MG63 (cell line): ENCODE measurements at regions not wholly inside any gene's neighbourhood (a gene's known extent, or its start where the extent isn't known, plus 50 kb on each side); places are given as distances from the start of the nearest gene placed in this dataset.
"Not testable (repeated sequence)": the region's sequence is repeated elsewhere in the genome, so short reads cannot be mapped to it uniquely, and the experiment has no call there.

Source experiments
- DNase-seq: peaks from one replicate; pipeline ENCODE4 v3.0.0-alpha.2; 2020
- H3K27me3 ChIP-seq: fragments of 250-450 bp; sonication (Bioruptor Pico); 2 replicates; pipeline ENCODE4 v1.5.1; 2020; ENCODE audit warnings: mild to moderate bottlenecking, moderate library complexity
- H3K36me3 ChIP-seq: fragments of 250-450 bp; sonication (Bioruptor Pico); 2 replicates; pipeline ENCODE4 v1.5.1; 2020; ENCODE audit warnings: mild to moderate bottlenecking, moderate library complexity
- H3K4me3 ChIP-seq: fragments of 250-450 bp; sonication (Bioruptor Pico); 2 replicates; pipeline ENCODE4 v1.5.1; 2020; ENCODE audit warnings: mild to moderate bottlenecking, moderate library complexity
- H3K9me3 ChIP-seq: fragments of 250-450 bp; sonication (Bioruptor Pico); 2 replicates; pipeline ENCODE4 v1.5.1; 2020; ENCODE audit warnings: mild to moderate bottlenecking, moderate library complexity

- Histone ChIP-seq H3K4me3 (no peak overlapping the region), H3K27me3 (no peaks in the 10 kb centered on the region), H3K36me3 (no peaks in the 10 kb centered on the region), H3K9me3 (no peaks in the 10 kb centered on the region)
- DNase-seq = no peak
Measured at GRCh38 chr7:115338016-115338415, 416.1 kb downstream of the MDFIC start.

DNA sequence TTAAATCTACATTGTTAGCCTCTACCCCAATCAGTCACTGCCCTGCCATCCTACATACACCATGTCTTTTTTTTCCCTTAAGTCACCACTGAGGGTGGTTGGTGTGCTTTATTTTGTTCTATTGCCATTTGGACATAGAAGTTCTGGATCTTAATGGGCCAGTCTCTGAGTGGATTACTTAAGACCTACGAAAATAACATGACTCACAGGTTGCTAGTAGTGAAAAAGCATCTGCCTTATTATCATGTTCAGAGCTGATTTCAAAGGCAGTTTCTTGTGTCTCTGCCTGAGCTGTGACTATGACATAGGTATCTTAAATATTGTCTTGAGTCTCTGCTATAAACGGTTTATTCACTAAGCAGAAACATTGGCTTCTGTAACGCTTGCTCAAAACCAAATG, 410.8 kb downstream of the MDFIC start:
- DNase-seq = no peak
- Histone ChIP-seq H3K36me3 (no peaks in the 10 kb centered on the region), H3K27me3 (no peaks in the 10 kb centered on the region), H3K4me3 (no peak overlapping the region), H3K9me3 (no peaks in the 10 kb centered on the region)

GRCh38 chr7:115329006-115329405, 407.1 kb downstream of the MDFIC start:
- Histone ChIP-seq H3K36me3 (no peaks in the 10 kb centered on the region), H3K27me3 (no peaks in the 10 kb centered on the region), H3K9me3 (no peaks in the 10 kb centered on the region), H3K4me3 (no peak overlapping the region)
- no peak for DNase-seq

GRCh38 chr7:115328018-115328417, 406.1 kb downstream of the MDFIC start:
- no peak overlapping the region for H3K4me3 ChIP-seq
- H3K27me3 ChIP-seq = no peaks in the 10 kb centered on the region
- no peaks in the 10 kb centered on the region for H3K9me3 ChIP-seq
- DNase-seq = no peak
- H3K36me3 ChIP-seq = no peaks in the 10 kb centered on the region

- H3K4me3 ChIP-seq = no peak overlapping the region
- H3K36me3 ChIP-seq = no peaks in the 10 kb centered on the region
- H3K27me3 ChIP-seq = no peaks in the 10 kb centered on the region
- no peaks in the 10 kb centered on the region for H3K9me3 ChIP-seq
- no peak for DNase-seq
Measured at GRCh38 chr7:115327326-115327725, 405.4 kb downstream of the MDFIC start.

DNA sequence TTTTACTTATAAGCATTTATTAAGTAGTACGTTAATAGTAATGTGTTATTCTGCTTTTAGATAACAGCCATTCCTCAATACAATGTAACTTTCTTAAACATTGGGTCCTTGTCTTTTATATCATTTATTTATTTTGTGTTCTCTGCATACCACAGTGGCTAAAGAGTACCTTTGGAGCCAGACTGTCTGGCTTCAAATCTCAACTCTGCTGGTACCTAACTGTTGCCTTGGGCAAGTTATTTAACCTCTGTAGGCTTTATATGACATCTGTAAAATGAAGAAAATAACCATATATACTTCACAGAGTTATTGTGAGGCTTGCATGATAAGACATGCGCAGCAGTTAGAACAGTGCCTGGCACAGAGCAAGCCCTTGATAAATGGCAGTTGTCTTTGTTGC, 397.6 kb downstream of the MDFIC start:
- H3K36me3 ChIP-seq = no peaks in the 10 kb centered on the region
- no peaks in the 10 kb centered on the region for H3K27me3 ChIP-seq
- no peak for DNase-seq
- no peaks in the 10 kb centered on the region for H3K9me3 ChIP-seq
- H3K4me3 ChIP-seq = no peak overlapping the region

DNA sequence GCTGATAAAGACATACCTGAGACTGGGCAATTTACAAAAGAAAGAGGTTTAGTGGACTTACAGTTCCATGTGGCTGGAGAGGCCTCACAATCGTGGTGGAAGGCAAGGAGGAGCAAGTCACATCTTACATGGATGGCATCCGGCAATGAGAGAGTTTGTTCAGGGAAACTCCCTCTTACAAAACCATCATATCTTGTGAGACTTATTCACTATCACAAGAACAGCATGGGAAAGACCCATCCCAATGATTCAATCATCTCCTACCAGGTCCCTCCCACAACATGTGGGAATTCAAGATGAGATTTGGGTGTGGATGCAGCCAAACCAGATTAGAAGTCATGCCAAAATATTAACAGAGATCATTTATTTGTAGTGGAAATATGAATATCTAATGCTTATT, 388.4 kb downstream of the MDFIC start:
- H3K4me3 ChIP-seq, H3K36me3 ChIP-seq, H3K27me3 ChIP-seq, H3K9me3 ChIP-seq, DNase-seq: not testable (repeated sequence)

GRCh38 chr7:115306586-115306985, 384.7 kb downstream of the MDFIC start:
- Histone ChIP-seq H3K36me3 (no peaks in the 10 kb centered on the region), H3K27me3 (no peaks in the 10 kb centered on the region), H3K9me3 (no peaks in the 10 kb centered on the region), H3K4me3 (no peak overlapping the region)
- DNase-seq = no peak

- no peaks in the 10 kb centered on the region for H3K36me3 ChIP-seq
- H3K9me3 ChIP-seq = no peaks in the 10 kb centered on the region
- no peak overlapping the region for H3K4me3 ChIP-seq
- DNase-seq = no peak
- H3K27me3 ChIP-seq = no peaks in the 10 kb centered on the region
Measured at GRCh38 chr7:115300231-115300870, 378.5 kb downstream of the MDFIC start.

- Histone ChIP-seq H3K4me3 (no peak overlapping the region), H3K27me3 (no peaks in the 10 kb centered on the region), H3K36me3 (no peaks in the 10 kb centered on the region), H3K9me3 (no peaks in the 10 kb centered on the region)
- no peak for DNase-seq
Measured at GRCh38 chr7:115299397-115300037, 377.6 kb downstream of the MDFIC start.

GRCh38 chr7:115297656-115298055, 375.8 kb downstream of the MDFIC start:
- Histone ChIP-seq H3K36me3 (no peaks in the 10 kb centered on the region), H3K27me3 (no peaks in the 10 kb centered on the region), H3K4me3 (no peak overlapping the region), H3K9me3 (no peaks in the 10 kb centered on the region)
- DNase-seq = peak; percentile 82

GRCh38 chr7:115293628-115294240, 371.8 kb downstream of the MDFIC start:
- no peaks in the 10 kb centered on the region for H3K36me3 ChIP-seq
- no peaks in the 10 kb centered on the region for H3K9me3 ChIP-seq
- no peak overlapping the region for H3K4me3 ChIP-seq
- DNase-seq = no peak
- H3K27me3 ChIP-seq = no peaks in the 10 kb centered on the region

DNA sequence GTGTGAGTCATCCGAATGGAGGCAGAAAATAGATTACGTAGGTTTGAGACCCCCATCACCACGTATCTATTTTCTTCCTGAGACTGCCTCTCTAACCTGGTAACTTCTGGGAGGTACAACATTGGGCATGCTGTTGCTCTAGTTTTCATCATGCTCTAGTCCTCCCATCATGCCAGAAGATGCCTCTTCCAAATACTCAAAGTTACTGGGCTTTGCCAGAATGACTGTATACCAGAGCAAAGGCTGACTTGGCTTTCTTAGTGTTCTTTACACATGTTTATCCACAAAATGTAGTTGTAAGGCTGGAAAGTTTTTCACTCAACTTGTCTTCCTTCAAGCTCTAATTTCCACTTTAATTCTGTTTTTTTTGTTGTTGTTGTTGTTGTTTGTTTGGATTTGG, 370.5 kb downstream of the MDFIC start:
- Histone ChIP-seq H3K36me3 (no peaks in the 10 kb centered on the region), H3K27me3 (no peaks in the 10 kb centered on the region), H3K4me3 (no peak overlapping the region), H3K9me3 (no peaks in the 10 kb centered on the region)
- DNase-seq = no peak

- Histone ChIP-seq H3K9me3 (no peaks in the 10 kb centered on the region), H3K4me3 (no peak overlapping the region), H3K27me3 (no peaks in the 10 kb centered on the region), H3K36me3 (no peaks in the 10 kb centered on the region)
- no peak for DNase-seq
Measured at GRCh38 chr7:115289971-115290370, 368.1 kb downstream of the MDFIC start.

DNA sequence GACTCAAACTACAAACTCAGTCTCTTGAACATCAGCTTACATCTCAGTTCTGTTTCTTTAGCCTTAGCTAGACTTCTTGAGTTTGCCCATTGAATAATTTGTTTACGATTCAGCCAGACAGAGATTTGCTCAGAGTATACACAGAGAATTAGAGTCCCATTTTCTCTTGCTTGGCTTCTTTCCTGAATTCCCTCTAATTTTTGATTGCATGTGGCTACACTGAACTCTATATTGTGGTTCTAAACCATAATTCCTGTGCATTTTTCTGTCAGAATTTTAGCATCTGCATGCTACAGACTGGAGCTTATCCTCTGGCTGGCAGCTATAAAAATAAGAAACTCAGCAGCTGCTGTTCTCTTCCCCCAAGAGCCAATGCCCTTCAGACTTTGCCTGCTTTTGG, 354.9 kb downstream of the MDFIC start:
- H3K36me3 ChIP-seq = no peaks in the 10 kb centered on the region
- no peak for DNase-seq
- no peaks in the 10 kb centered on the region for H3K9me3 ChIP-seq
- no peak overlapping the region for H3K4me3 ChIP-seq
- no peaks in the 10 kb centered on the region for H3K27me3 ChIP-seq

GRCh38 chr7:115273855-115274254, 352.0 kb downstream of the MDFIC start:
- not testable (repeated sequence) for DNase-seq, H3K4me3 ChIP-seq, H3K9me3 ChIP-seq, H3K36me3 ChIP-seq, H3K27me3 ChIP-seq

DNA sequence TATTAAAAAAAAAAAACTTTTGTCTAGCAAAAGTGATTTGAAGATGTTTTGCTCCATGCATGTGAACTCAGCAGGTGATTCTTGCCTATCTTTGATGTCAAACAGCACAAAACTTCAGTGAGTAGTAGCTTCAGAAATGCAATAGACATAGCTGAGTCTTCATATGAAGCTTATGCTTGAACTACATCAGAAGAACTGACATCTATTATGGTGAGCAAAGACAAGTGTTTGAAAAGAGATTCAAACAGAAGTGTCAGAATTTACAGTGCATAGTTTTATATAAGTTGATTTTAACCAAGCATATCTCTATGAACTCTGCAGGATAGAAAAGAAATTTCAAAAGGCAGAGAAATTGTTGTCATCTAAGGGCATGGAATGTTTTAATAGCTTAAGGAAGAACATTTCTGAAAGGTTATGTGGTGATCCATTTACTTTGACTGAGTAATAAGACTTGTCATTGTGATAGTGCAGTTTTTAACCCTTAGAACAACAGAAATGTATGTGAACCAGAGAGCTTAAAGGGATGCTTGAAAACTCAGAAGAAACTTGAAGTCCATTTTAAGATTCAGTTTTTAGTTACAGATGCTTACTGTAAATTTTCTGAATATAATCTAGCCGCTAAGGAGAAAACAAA, 351.4 kb downstream of the MDFIC start:
- DNase-seq = no peak
- Histone ChIP-seq H3K27me3 (no peaks in the 10 kb centered on the region), H3K4me3 (no peak overlapping the region), H3K9me3 (no peaks in the 10 kb centered on the region), H3K36me3 (no peaks in the 10 kb centered on the region)
